ENCODE measurements at regions not wholly inside any gene's neighbourhood (a gene's known extent, or its start where the extent isn't known, plus 50 kb on each side); places are given as distances from the start of the nearest gene placed in this dataset.

- TF ChIP-seq CTCF (IDR thresholded peaks at IDR 0.05; ENCODE audit: control extremely low read depth, extremely low read depth, low read depth, missing control alignments): no peak
- DNase-seq (ENCODE audit: extremely low spot score): no peak
- ChIA-PET POLR2A (no interaction called here), CTCF (interaction anchor here (1.2 to 2.5 kb wide), 3 partner anchors 9 to 11 kb away, joined by 3 to 7 read pairs (median 3); no protein-coding TSS in a partner anchor)
These were observed 76.7 kb upstream of the NDST3 start for GRCh38 chr4:117957571-117957970.

GRCh38 chr4:117965622-117966021 is 68.7 kb upstream of the NDST3 start:
- CTCF ChIA-PET: interaction anchor here (1.1 to 1.4 kb wide), 3 partner anchors 7 to 22 kb away, joined by 3 to 4 read pairs (median 3); no protein-coding TSS in a partner anchor
- DNase-seq (ENCODE audit: extremely low spot score): no peak
- TF ChIP-seq CTCF (IDR thresholded peaks at IDR 0.05; ENCODE audit: control extremely low read depth, extremely low read depth, low read depth, missing control alignments): no peak
- POLR2A ChIA-PET: no interaction called here

- no peak for TF ChIP-seq CTCF (IDR thresholded peaks at IDR 0.05; ENCODE audit: control extremely low read depth, extremely low read depth, low read depth, missing control alignments)
- CTCF ChIA-PET: interaction anchor here (1.7 to 2.4 kb wide), 2 partner anchors 11 to 19 kb away, joined by 7 read pairs; no protein-coding TSS in a partner anchor
- no peak for DNase-seq (ENCODE audit: extremely low spot score)
- POLR2A ChIA-PET: no interaction called here
These were observed 65.7 kb upstream of the NDST3 start for GRCh38 chr4:117968606-117969005.

GRCh38 chr4:117971403-117971802 is 62.9 kb upstream of the NDST3 start:
- no peak for TF ChIP-seq CTCF (IDR thresholded peaks at IDR 0.05; ENCODE audit: control extremely low read depth, extremely low read depth, low read depth, missing control alignments)
- ChIA-PET POLR2A (no interaction called here), CTCF (no interaction called here)
- no peak for DNase-seq (ENCODE audit: extremely low spot score)

- POLR2A ChIA-PET: no interaction called here
- TF ChIP-seq CTCF (IDR thresholded peaks at IDR 0.05; ENCODE audit: control extremely low read depth, extremely low read depth, low read depth, missing control alignments): no peak
- CTCF ChIA-PET: interaction anchor here (0.9 kb wide), 1 partner anchor 10 kb away, joined by 4 read pairs; no protein-coding TSS in a partner anchor
- DNase-seq (ENCODE audit: extremely low spot score): no peak
These were observed 50.5 kb upstream of the NDST3 start for GRCh38 chr4:117983541-117984365.

- ChIA-PET POLR2A (no interaction called here), CTCF (no interaction called here)
- TF ChIP-seq CTCF (IDR thresholded peaks at IDR 0.05; ENCODE audit: control extremely low read depth, extremely low read depth, low read depth, missing control alignments): no peak
- DNase-seq (ENCODE audit: extremely low spot score): no peak
These were observed 50.0 kb upstream of the NDST3 start for GRCh38 chr4:117984366-117984680.

All from GM10248 (cell line).